ENCODE measurements at regions not wholly inside any gene's neighbourhood (a gene's known extent, or its start where the extent isn't known, plus 50 kb on each side); places are given as distances from the start of the nearest gene placed in this dataset.

DNA sequence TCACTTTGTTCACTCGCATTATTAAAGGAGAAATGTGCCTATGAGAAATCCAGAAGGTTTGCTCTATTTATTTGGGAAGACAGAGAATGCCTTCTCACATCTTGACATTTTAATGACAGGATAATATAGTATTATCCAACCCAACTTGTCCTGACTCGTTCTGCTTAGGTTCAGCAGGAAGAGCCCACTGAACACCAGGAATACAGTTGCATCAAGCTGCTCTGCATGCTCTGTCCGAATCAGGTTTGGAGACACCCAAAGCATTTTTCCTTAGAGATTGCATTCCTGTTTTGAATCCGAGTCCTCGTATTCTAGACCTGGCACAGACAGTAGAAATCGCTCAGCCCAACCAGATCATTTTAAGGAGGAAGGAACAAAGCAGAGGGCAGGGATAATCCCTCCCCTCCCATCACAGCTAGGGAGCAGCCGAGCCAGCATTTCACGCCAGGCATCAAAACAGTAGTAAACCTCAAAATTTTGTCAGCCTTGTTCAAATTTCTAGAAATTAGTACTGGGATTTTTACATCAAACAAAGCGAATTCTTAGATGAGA is 837.4 kb upstream of the ID2 start:
- TF ChIP-seq, protein P1, sequence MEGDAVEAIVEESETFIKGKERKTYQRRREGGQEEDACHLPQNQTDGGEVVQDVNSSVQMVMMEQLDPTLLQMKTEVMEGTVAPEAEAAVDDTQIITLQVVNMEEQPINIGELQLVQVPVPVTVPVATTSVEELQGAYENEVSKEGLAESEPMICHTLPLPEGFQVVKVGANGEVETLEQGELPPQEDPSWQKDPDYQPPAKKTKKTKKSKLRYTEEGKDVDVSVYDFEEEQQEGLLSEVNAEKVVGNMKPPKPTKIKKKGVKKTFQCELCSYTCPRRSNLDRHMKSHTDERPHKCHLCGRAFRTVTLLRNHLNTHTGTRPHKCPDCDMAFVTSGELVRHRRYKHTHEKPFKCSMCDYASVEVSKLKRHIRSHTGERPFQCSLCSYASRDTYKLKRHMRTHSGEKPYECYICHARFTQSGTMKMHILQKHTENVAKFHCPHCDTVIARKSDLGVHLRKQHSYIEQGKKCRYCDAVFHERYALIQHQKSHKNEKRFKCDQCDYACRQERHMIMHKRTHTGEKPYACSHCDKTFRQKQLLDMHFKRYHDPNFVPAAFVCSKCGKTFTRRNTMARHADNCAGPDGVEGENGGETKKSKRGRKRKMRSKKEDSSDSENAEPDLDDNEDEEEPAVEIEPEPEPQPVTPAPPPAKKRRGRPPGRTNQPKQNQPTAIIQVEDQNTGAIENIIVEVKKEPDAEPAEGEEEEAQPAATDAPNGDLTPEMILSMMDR (conservative IDR thresholded peaks at IDR 0.05; ENCODE audit: low read length): no peak
- no peak for TF ChIP-seq EZH2phosphoT487 (IDR thresholded peaks at IDR 0.05; ENCODE audit: borderline replicate concordance)

Data from Loucy (cell line).